ENCODE measurements at regions not wholly inside any gene's neighbourhood (a gene's known extent, or its start where the extent isn't known, plus 50 kb on each side); places are given as distances from the start of the nearest gene placed in this dataset.
A peak's percentile ranks its signal among the peaks of the same experiment; 100 is the strongest.

- Histone ChIP-seq H3K27me3 (no peaks in the 10 kb centered on the region), H3K9me3 (no peaks in the 10 kb centered on the region), H3K36me3 (no peaks in the 10 kb centered on the region), H3K4me3 (no peak overlapping the region)
- no peak for DNase-seq
These were observed 278.2 kb upstream of the PRDM1 start for GRCh38 chr6:105807905-105808304.

GRCh38 chr6:105806486-105806920 is 279.6 kb upstream of the PRDM1 start:
- H3K27me3 ChIP-seq: no peaks in the 10 kb centered on the region
- DNase-seq: no peak
- H3K4me3 ChIP-seq: no peak overlapping the region

GRCh38 chr6:105805501-105806023 is 280.6 kb upstream of the PRDM1 start:
- Histone ChIP-seq H3K27me3 (no peaks in the 10 kb centered on the region), H3K4me3 (no peak overlapping the region), H3K9me3 (no peaks in the 10 kb centered on the region), H3K36me3 (no peaks in the 10 kb centered on the region)
- DNase-seq: no peak

More at GRCh38 chr6:105806486-105806920, 279.6 kb upstream of the PRDM1 start:
- Histone ChIP-seq H3K36me3 (no peaks in the 10 kb centered on the region), H3K9me3 (no peaks in the 10 kb centered on the region)

GRCh38 chr6:105804424-105804823 is 281.7 kb upstream of the PRDM1 start:
- Histone ChIP-seq H3K36me3 (no peaks in the 10 kb centered on the region), H3K27me3 (no peaks in the 10 kb centered on the region), H3K4me3 (no peak overlapping the region), H3K9me3 (no peaks in the 10 kb centered on the region)
- DNase-seq: no peak

GRCh38 chr6:105804000-105804399 is 282.1 kb upstream of the PRDM1 start:
- Histone ChIP-seq H3K27me3 (no peaks in the 10 kb centered on the region), H3K36me3 (no peaks in the 10 kb centered on the region), H3K9me3 (no peaks in the 10 kb centered on the region), H3K4me3 (no peak overlapping the region)
- no peak for DNase-seq

- Histone ChIP-seq H3K36me3 (no peaks in the 10 kb centered on the region), H3K9me3 (no peaks in the 10 kb centered on the region), H3K27me3 (no peaks in the 10 kb centered on the region), H3K4me3 (no peak overlapping the region)
- no peak for DNase-seq
These were observed 282.7 kb upstream of the PRDM1 start for GRCh38 chr6:105803442-105803841.

- Histone ChIP-seq H3K36me3 (no peaks in the 10 kb centered on the region), H3K4me3 (no peak overlapping the region), H3K27me3 (no peaks in the 10 kb centered on the region), H3K9me3 (no peaks in the 10 kb centered on the region)
- no peak for DNase-seq
These were observed 283.4 kb upstream of the PRDM1 start for GRCh38 chr6:105802703-105803102.

GRCh38 chr6:105800871-105801270 is 285.3 kb upstream of the PRDM1 start:
- H3K36me3 ChIP-seq: no peaks in the 10 kb centered on the region
- no peaks in the 10 kb centered on the region for H3K9me3 ChIP-seq
- DNase-seq: no peak
- no peaks in the 10 kb centered on the region for H3K27me3 ChIP-seq
- H3K4me3 ChIP-seq: no peak overlapping the region

- no peak overlapping the region for H3K4me3 ChIP-seq
- no peaks in the 10 kb centered on the region for H3K9me3 ChIP-seq
- DNase-seq: no peak
- H3K36me3 ChIP-seq: no peaks in the 10 kb centered on the region
- no peaks in the 10 kb centered on the region for H3K27me3 ChIP-seq
These were observed 285.7 kb upstream of the PRDM1 start for GRCh38 chr6:105800398-105800797.

- Histone ChIP-seq H3K9me3 (no peaks in the 10 kb centered on the region), H3K36me3 (no peaks in the 10 kb centered on the region), H3K4me3 (no peak overlapping the region), H3K27me3 (no peaks in the 10 kb centered on the region)
- no peak for DNase-seq
These were observed 287.1 kb upstream of the PRDM1 start for GRCh38 chr6:105799056-105799455.

- Histone ChIP-seq H3K9me3 (no peaks in the 10 kb centered on the region), H3K27me3 (no peaks in the 10 kb centered on the region), H3K4me3 (no peak overlapping the region), H3K36me3 (no peaks in the 10 kb centered on the region)
- peak; percentile 29 for DNase-seq
These were observed 288.1 kb upstream of the PRDM1 start for GRCh38 chr6:105797983-105798453.

GRCh38 chr6:105797286-105797979 is 288.7 kb upstream of the PRDM1 start:
- Histone ChIP-seq H3K36me3 (no peaks in the 10 kb centered on the region), H3K4me3 (no peak overlapping the region), H3K27me3 (no peaks in the 10 kb centered on the region), H3K9me3 (no peaks in the 10 kb centered on the region)
- no peak for DNase-seq

- no peak for DNase-seq
- H3K4me3 ChIP-seq: no peak overlapping the region
- no peaks in the 10 kb centered on the region for H3K36me3 ChIP-seq
- H3K27me3 ChIP-seq: no peaks in the 10 kb centered on the region
- H3K9me3 ChIP-seq: no peaks in the 10 kb centered on the region
These were observed 290.1 kb upstream of the PRDM1 start for GRCh38 chr6:105795913-105796517.

GRCh38 chr6:105795366-105795765 is 290.8 kb upstream of the PRDM1 start:
- no peaks in the 10 kb centered on the region for H3K9me3 ChIP-seq
- H3K4me3 ChIP-seq: no peak overlapping the region
- H3K36me3 ChIP-seq: no peaks in the 10 kb centered on the region
- DNase-seq: no peak
- H3K27me3 ChIP-seq: no peaks in the 10 kb centered on the region

GRCh38 chr6:105794870-105795269 is 291.3 kb upstream of the PRDM1 start:
- H3K27me3 ChIP-seq: no peaks in the 10 kb centered on the region
- no peaks in the 10 kb centered on the region for H3K36me3 ChIP-seq
- no peaks in the 10 kb centered on the region for H3K9me3 ChIP-seq
- H3K4me3 ChIP-seq: no peak overlapping the region
- no peak for DNase-seq

- DNase-seq: no peak
- H3K4me3 ChIP-seq: no peak overlapping the region
These were observed 291.9 kb upstream of the PRDM1 start for GRCh38 chr6:105794239-105794638.

GRCh38 chr6:105793130-105793529 is 293.0 kb upstream of the PRDM1 start:
- H3K27me3 ChIP-seq: no peaks in the 10 kb centered on the region
- H3K4me3 ChIP-seq: no peak overlapping the region
- DNase-seq: no peak
- H3K9me3 ChIP-seq: no peaks in the 10 kb centered on the region
- H3K36me3 ChIP-seq: no peaks in the 10 kb centered on the region

More at GRCh38 chr6:105794239-105794638, 291.9 kb upstream of the PRDM1 start:
- Histone ChIP-seq H3K27me3 (no peaks in the 10 kb centered on the region), H3K36me3 (no peaks in the 10 kb centered on the region), H3K9me3 (no peaks in the 10 kb centered on the region)
